Lower lobe of right lung (tissue), 2 donors: ENCODE measurements at regions not wholly inside any gene's neighbourhood (a gene's known extent, or its start where the extent isn't known, plus 50 kb on each side); places are given as distances from the start of the nearest gene placed in this dataset.

Experiments
- ATAC-seq, 2 donors: fragments of 200-7000 bp; cut with Tn5 transposase; one replicate each; pipeline ENCODE4 v1.9.1; 2020 to 2022; ENCODE audit warnings: mild to moderate bottlenecking in 2 of 2, moderate library complexity in 2 of 2
- DNase-seq: peaks from one replicate; pipeline ENCODE4 v3.0.0-alpha.2; 2020
- H3K27ac ChIP-seq: fragments of 200-600 bp; one replicate; pipeline ENCODE4 v1.8.0; 2022
- H3K27me3 ChIP-seq: fragments of 200-600 bp; one replicate; pipeline ENCODE4 v1.8.0; 2022; ENCODE audit warnings: low read depth
- H3K36me3 ChIP-seq: fragments of 200-600 bp; one replicate; pipeline ENCODE4 v1.8.0; 2022; ENCODE audit warnings: mild to moderate bottlenecking
- H3K4me1 ChIP-seq: fragments of 200-600 bp; one replicate; pipeline ENCODE4 v1.8.0; 2022
- H3K4me3 ChIP-seq: fragments of 200-600 bp; one replicate; pipeline ENCODE4 v1.8.0; 2022; ENCODE audit warnings: mild to moderate bottlenecking
- H3K9me3 ChIP-seq: fragments of 200-600 bp; one replicate; pipeline ENCODE4 v1.8.0; 2022
- intact Hi-C: fragments of 100-400 bp; cut with DNase I; formaldehyde crosslinking; loops from one replicate; pipeline ENCODE4 v1.11.0; 2022
- TF ChIP-seq, protein P1 (sequence below): fragments of 200-600 bp; IDR thresholded peaks from one replicate; pipeline ENCODE4 v1.8.0; 2022; ENCODE audit warnings: antibody characterized with exemption, mild to moderate bottlenecking
- donor health status: DM: no; HTN: yes; CAD: no; lungs with severe emphysema.

DNA sequence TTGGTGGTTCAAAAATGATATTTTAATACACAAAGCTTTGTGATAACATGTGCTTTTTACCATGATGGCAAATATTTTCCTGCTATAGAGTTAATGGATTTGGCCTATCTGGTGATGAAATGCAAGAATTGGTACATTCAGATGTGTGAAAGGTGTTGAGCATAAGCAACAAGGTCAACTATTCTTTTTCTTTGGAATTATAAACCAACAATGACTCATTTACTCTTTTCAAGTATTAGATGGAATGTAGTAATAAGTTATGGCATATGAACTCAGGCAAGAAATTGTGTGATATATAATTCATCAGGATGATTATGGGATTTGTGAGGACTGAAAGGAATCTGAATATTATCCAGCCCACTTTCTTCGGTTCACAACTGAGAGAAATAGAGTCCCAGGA lies 471.4 kb downstream of the ETNK1 start:
- intact Hi-C loops = no loop called here
- DNase-seq (no peak), ATAC-seq (no peak)
- TF ChIP-seq, protein P1, sequence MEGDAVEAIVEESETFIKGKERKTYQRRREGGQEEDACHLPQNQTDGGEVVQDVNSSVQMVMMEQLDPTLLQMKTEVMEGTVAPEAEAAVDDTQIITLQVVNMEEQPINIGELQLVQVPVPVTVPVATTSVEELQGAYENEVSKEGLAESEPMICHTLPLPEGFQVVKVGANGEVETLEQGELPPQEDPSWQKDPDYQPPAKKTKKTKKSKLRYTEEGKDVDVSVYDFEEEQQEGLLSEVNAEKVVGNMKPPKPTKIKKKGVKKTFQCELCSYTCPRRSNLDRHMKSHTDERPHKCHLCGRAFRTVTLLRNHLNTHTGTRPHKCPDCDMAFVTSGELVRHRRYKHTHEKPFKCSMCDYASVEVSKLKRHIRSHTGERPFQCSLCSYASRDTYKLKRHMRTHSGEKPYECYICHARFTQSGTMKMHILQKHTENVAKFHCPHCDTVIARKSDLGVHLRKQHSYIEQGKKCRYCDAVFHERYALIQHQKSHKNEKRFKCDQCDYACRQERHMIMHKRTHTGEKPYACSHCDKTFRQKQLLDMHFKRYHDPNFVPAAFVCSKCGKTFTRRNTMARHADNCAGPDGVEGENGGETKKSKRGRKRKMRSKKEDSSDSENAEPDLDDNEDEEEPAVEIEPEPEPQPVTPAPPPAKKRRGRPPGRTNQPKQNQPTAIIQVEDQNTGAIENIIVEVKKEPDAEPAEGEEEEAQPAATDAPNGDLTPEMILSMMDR = no peak
- no peaks in the 10 kb centered on the region for H3K9me3 ChIP-seq
- no peaks in the 10 kb centered on the region for H3K4me1 ChIP-seq
- no peak overlapping the region for H3K4me3 ChIP-seq
- H3K36me3 ChIP-seq = no peaks in the 10 kb centered on the region
- H3K27ac ChIP-seq = no peak overlapping the region
- no peaks in the 10 kb centered on the region for H3K27me3 ChIP-seq

DNA sequence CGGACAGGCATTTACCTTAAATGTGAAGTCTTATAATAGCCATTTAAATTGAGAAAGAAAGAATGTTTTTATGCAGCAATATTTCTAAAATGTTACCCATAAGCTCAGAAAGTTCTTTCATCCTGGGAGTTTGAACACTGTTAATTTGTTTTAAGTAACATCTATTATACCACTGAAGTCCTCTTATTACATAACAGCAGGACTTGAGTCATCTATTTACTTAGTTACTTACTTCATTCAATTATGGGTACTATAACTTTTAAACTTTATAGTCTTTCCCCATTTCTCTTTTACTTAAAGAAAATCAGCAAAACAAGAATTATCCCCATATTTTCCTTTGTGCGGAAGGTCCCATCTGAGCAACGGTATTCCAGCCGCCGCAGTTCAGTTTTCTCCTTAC lies 473.1 kb downstream of the ETNK1 start:
- DNase-seq = no peak
- H3K4me1 ChIP-seq = no peaks in the 10 kb centered on the region
- TF ChIP-seq, protein P1 = no peak
- ATAC-seq = no peak
- H3K9me3 ChIP-seq = no peaks in the 10 kb centered on the region
- no peak overlapping the region for H3K4me3 ChIP-seq
- no peak overlapping the region for H3K27ac ChIP-seq
- no peaks in the 10 kb centered on the region for H3K36me3 ChIP-seq
- intact Hi-C loops = no loop called here
- no peaks in the 10 kb centered on the region for H3K27me3 ChIP-seq

DNA sequence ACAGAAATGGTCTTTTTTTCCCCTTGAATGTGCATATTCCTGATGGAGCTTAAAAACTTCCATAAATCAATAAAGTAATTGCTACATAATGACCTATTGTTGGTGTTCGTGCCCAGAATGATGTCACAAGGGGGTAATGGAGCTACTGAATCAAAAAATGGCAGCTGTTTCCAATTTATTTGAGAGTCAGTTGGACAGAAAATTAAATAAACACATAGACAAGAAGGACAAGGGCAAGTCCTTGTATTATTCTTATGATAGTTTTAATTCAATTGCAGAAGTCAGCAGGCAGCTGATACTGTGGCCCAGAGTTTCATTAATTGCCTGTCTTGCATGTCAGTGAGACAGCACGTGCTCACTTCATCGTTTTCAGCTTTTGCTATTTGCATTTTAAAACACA lies 473.5 kb downstream of the ETNK1 start:
- H3K4me1 ChIP-seq = no peaks in the 10 kb centered on the region
- H3K4me3 ChIP-seq = no peak overlapping the region
- no peaks in the 10 kb centered on the region for H3K9me3 ChIP-seq
- H3K27me3 ChIP-seq = no peaks in the 10 kb centered on the region
- intact Hi-C loops = no loop called here
- no peak for ATAC-seq
- DNase-seq = no peak
- TF ChIP-seq, protein P1 = no peak
- H3K27ac ChIP-seq = no peak overlapping the region
- H3K36me3 ChIP-seq = no peaks in the 10 kb centered on the region

DNA sequence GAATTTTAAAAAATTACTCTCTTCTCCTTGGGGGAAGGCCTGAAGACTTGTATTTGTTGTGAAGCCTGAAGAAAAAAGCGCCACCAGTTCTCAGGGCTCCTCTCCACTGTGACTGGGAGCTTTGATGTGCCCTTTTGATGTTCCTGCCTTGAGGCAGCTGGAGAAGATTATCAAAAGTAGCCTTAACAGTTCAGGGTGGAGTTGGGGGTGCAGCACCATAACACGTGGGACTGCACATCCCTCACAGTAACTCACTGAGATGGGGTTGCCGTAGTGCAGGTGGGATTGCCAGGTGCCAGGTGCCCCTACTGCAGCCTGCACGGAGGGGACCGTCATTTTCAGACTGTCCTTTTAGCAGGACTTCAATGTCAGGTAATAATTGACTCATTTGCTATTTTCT lies 474.1 kb downstream of the ETNK1 start:
- intact Hi-C loops = no loop called here
- H3K36me3 ChIP-seq = no peaks in the 10 kb centered on the region
- no peak for DNase-seq
- no peak for ATAC-seq
- H3K9me3 ChIP-seq = no peaks in the 10 kb centered on the region
- no peak overlapping the region for H3K4me3 ChIP-seq
- no peaks in the 10 kb centered on the region for H3K27me3 ChIP-seq
- H3K27ac ChIP-seq = no peak overlapping the region
- TF ChIP-seq, protein P1 = no peak
- H3K4me1 ChIP-seq = no peaks in the 10 kb centered on the region

DNA sequence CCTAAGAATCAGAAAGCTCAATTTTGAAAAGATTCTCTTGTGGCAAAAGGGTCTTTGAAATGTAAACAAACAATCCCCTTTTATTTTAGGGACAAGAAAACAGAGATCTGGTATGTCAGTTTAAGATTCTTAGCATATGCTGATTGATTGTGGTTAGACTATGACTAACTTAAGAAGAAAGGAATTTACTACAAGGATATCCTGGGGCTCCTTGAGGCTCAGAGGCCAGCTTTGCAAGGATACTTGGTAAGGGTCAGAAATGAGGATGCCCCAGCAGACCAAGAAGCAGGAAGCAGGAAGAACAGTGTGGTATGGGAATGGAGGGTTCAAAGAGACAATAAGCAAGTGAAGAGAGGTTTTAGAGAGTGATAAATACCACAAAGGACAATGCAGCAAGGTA lies 474.6 kb downstream of the ETNK1 start:
- intact Hi-C loops = no loop called here
- TF ChIP-seq, protein P1 = no peak
- Histone ChIP-seq H3K9me3 (no peaks in the 10 kb centered on the region), H3K4me1 (no peaks in the 10 kb centered on the region), H3K27me3 (no peaks in the 10 kb centered on the region), H3K36me3 (no peaks in the 10 kb centered on the region), H3K4me3 (no peak overlapping the region), H3K27ac (no peak overlapping the region)
- DNase-seq (no peak), ATAC-seq (no peak)

DNA sequence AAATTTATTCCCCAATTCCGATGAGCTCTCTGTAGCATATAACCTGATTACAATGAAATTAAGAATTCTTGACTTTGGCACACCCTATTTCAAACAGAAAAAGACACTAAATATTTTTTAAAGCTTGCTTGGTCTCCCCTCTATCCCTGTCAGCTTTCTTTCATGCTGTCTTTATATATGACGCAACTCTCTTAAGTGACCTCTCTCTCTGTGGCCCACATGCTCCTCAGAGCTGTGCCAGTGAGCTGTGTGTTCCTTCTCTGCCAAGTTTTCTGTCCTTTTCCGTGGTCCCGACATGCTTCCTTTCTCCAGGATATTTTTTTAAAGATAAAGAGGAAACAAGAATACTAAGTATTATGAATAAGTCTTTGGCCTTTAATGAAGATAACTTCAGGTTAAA lies 484.0 kb downstream of the ETNK1 start:
- TF ChIP-seq, protein P1 = no peak
- intact Hi-C loops = no loop called here
- no peak for ATAC-seq

More for the DNA sequence above, 484.0 kb downstream of the ETNK1 start:
- H3K27ac ChIP-seq = no peak overlapping the region
- no peaks in the 10 kb centered on the region for H3K9me3 ChIP-seq
- no peaks in the 10 kb centered on the region for H3K27me3 ChIP-seq
- no peaks in the 10 kb centered on the region for H3K4me1 ChIP-seq
- no peaks in the 10 kb centered on the region for H3K36me3 ChIP-seq
- H3K4me3 ChIP-seq = no peak overlapping the region
- DNase-seq = no peak
